Fibroblast of pulmonary artery (primary cell): ENCODE measurements at regions not wholly inside any gene's neighbourhood (a gene's known extent, or its start where the extent isn't known, plus 50 kb on each side); places are given as distances from the start of the nearest gene placed in this dataset.

ENCODE experiments used
- DNase-seq: peaks from one replicate; pipeline ENCODE4 v3.0.0-alpha.2; 2010; ENCODE audit warnings: low read depth
- H3K4me3 ChIP-seq: replicated peaks from 2 replicates; pipeline ENCODE4 v1.5.1; 2011; ENCODE audit warnings: low read depth, mild to moderate bottlenecking, control low read depth, low read length, moderate library complexity
- CTCF ChIP-seq: IDR thresholded peaks from 2 replicates; pipeline ENCODE4 v1.5.1; 2011; ENCODE audit warnings: mild to moderate bottlenecking, control low read depth, low read length, inconsistent platforms; ENCODE audit errors: missing control alignments

GRCh38 chr13:76708138-76708688 lies 178.0 kb downstream of the KCTD12 start:
- no peak overlapping the region for H3K4me3 ChIP-seq
- no peak for DNase-seq
- TF ChIP-seq CTCF: no peak

- no peak for TF ChIP-seq CTCF
- H3K4me3 ChIP-seq: no peak overlapping the region
- DNase-seq: peak; percentile 63
These were observed 178.8 kb downstream of the KCTD12 start for GRCh38 chr13:76707360-76707759.

GRCh38 chr13:76703621-76704288 lies 182.4 kb downstream of the KCTD12 start:
- H3K4me3 ChIP-seq: no peak overlapping the region
- DNase-seq: no peak
- no peak for TF ChIP-seq CTCF

GRCh38 chr13:76703216-76703615 lies 183.0 kb downstream of the KCTD12 start:
- TF ChIP-seq CTCF: no peak
- no peak for DNase-seq
- H3K4me3 ChIP-seq: no peak overlapping the region

GRCh38 chr13:76697288-76697687 lies 188.9 kb downstream of the KCTD12 start:
- DNase-seq: no peak
- no peak for TF ChIP-seq CTCF

GRCh38 chr13:76696370-76696769 lies 189.8 kb downstream of the KCTD12 start:
- no peak for TF ChIP-seq CTCF
- H3K4me3 ChIP-seq: no peak overlapping the region
- DNase-seq: peak; percentile 42

More at GRCh38 chr13:76697288-76697687, 188.9 kb downstream of the KCTD12 start:
- no peak overlapping the region for H3K4me3 ChIP-seq

- TF ChIP-seq CTCF: no peak
These were observed 193.1 kb downstream of the KCTD12 start for GRCh38 chr13:76693086-76693485.

More at GRCh38 chr13:76693086-76693485, 193.1 kb downstream of the KCTD12 start:
- no peak overlapping the region for H3K4me3 ChIP-seq
- DNase-seq: no peak
